NT2/D1 (cell line): ENCODE measurements at regions not wholly inside any gene's neighbourhood (a gene's known extent, or its start where the extent isn't known, plus 50 kb on each side); places are given as distances from the start of the nearest gene placed in this dataset.

Source experiments
- YY1 ChIP-seq: IDR thresholded peaks from 2 replicates; pipeline ENCODE4 v1.6.1; 2011; ENCODE audit not compliant: insufficient read length, insufficient read depth
- ZNF274 ChIP-seq: IDR thresholded peaks from 2 replicates; pipeline ENCODE4 v1.6.1; 2011; ENCODE audit warnings: mild to moderate bottlenecking, low read depth, low read length

DNA sequence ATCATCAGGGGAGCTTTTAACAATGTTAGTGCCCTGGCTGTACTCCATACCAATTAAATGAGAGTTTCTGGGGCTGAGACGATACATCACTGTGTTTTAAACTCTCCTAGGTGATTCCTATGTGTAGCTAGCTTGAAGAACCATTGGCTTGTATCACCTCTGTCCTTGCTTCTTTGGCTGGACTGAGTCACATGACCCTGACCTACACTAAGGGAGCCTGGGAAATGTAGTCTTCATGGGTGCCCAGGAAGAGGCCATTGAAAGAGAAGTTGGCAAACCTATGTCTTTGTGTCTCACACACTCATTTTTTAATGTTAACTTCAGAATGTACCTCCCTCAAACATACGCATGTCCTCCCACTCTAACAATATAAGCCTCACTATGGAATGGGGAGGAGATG lies 506.6 kb downstream of the DHX35 start:
- TF ChIP-seq ZNF274 (no peak), YY1 (peak; percentile 11)
